ENCODE measurements at regions not wholly inside any gene's neighbourhood (a gene's known extent, or its start where the extent isn't known, plus 50 kb on each side); places are given as distances from the start of the nearest gene placed in this dataset.
"Not testable (repeated sequence)": the region's sequence is repeated elsewhere in the genome, so short reads cannot be mapped to it uniquely, and the experiment has no call there.

- WGBS, 2 donors, result 19 to 25% methylated on average over 2 of the region's 2 CpGs
- no peak for DNase-seq
- H3K4me1 ChIP-seq, result no peaks in the 10 kb centered on the region
- no peaks in the 10 kb centered on the region for H3K27me3 ChIP-seq
- no peak overlapping the region for H3K4me3 ChIP-seq
- H3K9me3 ChIP-seq, result no peaks in the 10 kb centered on the region
- intact Hi-C loops (cut with DNase I), result no loop called here
- ATAC-seq, result no peak
- no peak overlapping the region for H3K27ac ChIP-seq
- no peak for TF ChIP-seq POLR2A (IDR thresholded peaks at IDR 0.05)
- no peak for TF ChIP-seq CTCF (IDR thresholded peaks at IDR 0.05)
- H3K36me3 ChIP-seq (replicated peaks in 1 of 2; ENCODE audit: insufficient read depth in 1 of 2, low read depth in 2 of 2), result no peaks in the 10 kb centered on the region
Measured at GRCh38 chrX:107360788-107361360, 88.6 kb upstream of the FRMPD3 start.

GRCh38 chrX:107370185-107370584 is 79.3 kb upstream of the FRMPD3 start:
- ATAC-seq; H3K9me3 ChIP-seq; intact Hi-C loops (cut with DNase I); DNase-seq; H3K27ac ChIP-seq; H3K4me3 ChIP-seq; H3K27me3 ChIP-seq; H3K4me1 ChIP-seq; H3K36me3 ChIP-seq (replicated peaks in 1 of 2; ENCODE audit: insufficient read depth in 1 of 2, low read depth in 2 of 2): not testable (repeated sequence)
- 82 to 94% methylated on average over 2 to 3 of the region's 3 CpGs for WGBS, 2 donors

GRCh38 chrX:107374132-107374531 is 75.3 kb upstream of the FRMPD3 start:
- WGBS, 2 donors, result 72% methylated on average over 2 of the region's 2 CpGs; no CpG with 5 or more reads in 1 of the 2 donors
- Histone ChIP-seq H3K4me1 (no peaks in the 10 kb centered on the region), H3K36me3 (replicated peaks in 1 of 2; ENCODE audit: insufficient read depth in 1 of 2, low read depth in 2 of 2) (no peaks in the 10 kb centered on the region), H3K27ac (no peak overlapping the region), H3K9me3 (no peaks in the 10 kb centered on the region), H3K4me3 (no peak overlapping the region), H3K27me3 (no peaks in the 10 kb centered on the region)
- intact Hi-C loops (cut with DNase I), result no loop called here
- no peak for DNase-seq
- TF ChIP-seq CTCF (IDR thresholded peaks at IDR 0.05) (no peak), POLR2A (IDR thresholded peaks at IDR 0.05) (no peak)
- no peak for ATAC-seq

GRCh38 chrX:107374831-107375230 is 74.6 kb upstream of the FRMPD3 start:
- no peak for DNase-seq
- TF ChIP-seq POLR2A (IDR thresholded peaks at IDR 0.05), result no peak
- no peak for TF ChIP-seq CTCF (IDR thresholded peaks at IDR 0.05)
- intact Hi-C loops (cut with DNase I), result no loop called here
- no peaks in the 10 kb centered on the region for H3K36me3 ChIP-seq (replicated peaks in 1 of 2; ENCODE audit: insufficient read depth in 1 of 2, low read depth in 2 of 2)
- H3K4me1 ChIP-seq, result no peaks in the 10 kb centered on the region
- no peak for ATAC-seq
- H3K27ac ChIP-seq, result no peak overlapping the region
- H3K4me3 ChIP-seq, result no peak overlapping the region
- H3K9me3 ChIP-seq, result no peaks in the 10 kb centered on the region
- no peaks in the 10 kb centered on the region for H3K27me3 ChIP-seq

- H3K9me3 ChIP-seq; ATAC-seq; H3K4me1 ChIP-seq; H3K27me3 ChIP-seq; H3K27ac ChIP-seq; DNase-seq; intact Hi-C loops (cut with DNase I); H3K36me3 ChIP-seq (replicated peaks in 1 of 2; ENCODE audit: insufficient read depth in 1 of 2, low read depth in 2 of 2); H3K4me3 ChIP-seq: not testable (repeated sequence)
Measured at GRCh38 chrX:107376186-107376585, 73.3 kb upstream of the FRMPD3 start.

- Histone ChIP-seq H3K27me3 (no peaks in the 10 kb centered on the region), H3K27ac (no peak overlapping the region), H3K4me1 (no peaks in the 10 kb centered on the region), H3K36me3 (replicated peaks in 1 of 2; ENCODE audit: insufficient read depth in 1 of 2, low read depth in 2 of 2) (no peaks in the 10 kb centered on the region), H3K9me3 (no peaks in the 10 kb centered on the region), H3K4me3 (no peak overlapping the region)
- TF ChIP-seq POLR2A (IDR thresholded peaks at IDR 0.05) (no peak), CTCF (IDR thresholded peaks at IDR 0.05) (no peak)
- 51 to 59% methylated on average over 8 of the region's 8 CpGs for WGBS, 2 donors
- intact Hi-C loops (cut with DNase I), result no loop called here
- ATAC-seq, result no peak
- DNase-seq, result no peak
Measured at GRCh38 chrX:107384397-107385105, 64.9 kb upstream of the FRMPD3 start.

Measured in body of pancreas (tissue), 4 donors.